H9 (cell line): ENCODE measurements at regions not wholly inside any gene's neighbourhood (a gene's known extent, or its start where the extent isn't known, plus 50 kb on each side); places are given as distances from the start of the nearest gene placed in this dataset.

Experiments
- DNase-seq: peaks from one replicate; pipeline ENCODE4 v3.0.0-alpha.2; 2017
- H2AFZ ChIP-seq: one replicate; pipeline ENCODE4 v1.6.1; 2013; ENCODE audit warnings: mild to moderate bottlenecking, low read length, control low read depth, moderate library complexity
- H2AK5ac ChIP-seq: 2 replicates; pipeline ENCODE4 v1.6.1; 2013; ENCODE audit warnings: low read length, control low read depth, mixed read lengths; ENCODE audit not compliant: insufficient read length
- H2BK120ac ChIP-seq: one replicate; pipeline ENCODE4 v1.6.1; 2013; ENCODE audit warnings: low read depth, mild to moderate bottlenecking, low read length, control low read depth, inconsistent platforms; ENCODE audit not compliant: poor library complexity, severe bottlenecking
- H2BK12ac ChIP-seq: 2 replicates; pipeline ENCODE4 v1.6.1; 2013; ENCODE audit warnings: low read length, control low read depth, mixed read lengths, low read depth; ENCODE audit not compliant: insufficient read length
- H2BK15ac ChIP-seq: 2 replicates; pipeline ENCODE4 v1.6.1; 2013; ENCODE audit warnings: low read depth, low read length, control low read depth
- H2BK20ac ChIP-seq: one replicate; pipeline ENCODE4 v1.6.1; 2013; ENCODE audit warnings: low read depth, mild to moderate bottlenecking, low read length, control low read depth, inconsistent platforms; ENCODE audit not compliant: poor library complexity, severe bottlenecking
- H2BK5ac ChIP-seq: 2 replicates; pipeline ENCODE4 v1.6.1; 2013; ENCODE audit warnings: low read length, control low read depth, mixed read lengths; ENCODE audit not compliant: insufficient read length
- H3K14ac ChIP-seq: 2 replicates; pipeline ENCODE4 v1.6.1; 2013; ENCODE audit warnings: low read length, control low read depth; ENCODE audit not compliant: insufficient read depth
- H3K18ac ChIP-seq: 2 replicates; pipeline ENCODE4 v1.6.1; 2013; ENCODE audit warnings: low read depth, mild to moderate bottlenecking, mixed read lengths, low read length, control low read depth; ENCODE audit not compliant: insufficient read length
- H3K23ac ChIP-seq: 2 replicates; pipeline ENCODE4 v1.6.1; 2013; ENCODE audit warnings: low read length, control low read depth, mixed read lengths, low read depth; ENCODE audit not compliant: insufficient read length
- H3K23me2 ChIP-seq: 2 replicates; pipeline ENCODE4 v1.6.1; 2013; ENCODE audit warnings: low read depth, mild to moderate bottlenecking, mixed read lengths, low read length, control low read depth; ENCODE audit not compliant: insufficient read length, poor library complexity, severe bottlenecking
- H3K27ac ChIP-seq: 2 replicates; pipeline ENCODE4 v1.5.1; 2013; ENCODE audit warnings: low read length, control low read depth, mixed read lengths, low read depth; ENCODE audit not compliant: insufficient read length
- H3K27me3 ChIP-seq: 2 replicates; pipeline ENCODE4 v1.6.1; 2013; ENCODE audit warnings: low read length, control low read depth, inconsistent platforms; ENCODE audit not compliant: insufficient read depth
- H3K4ac ChIP-seq: 2 replicates; pipeline ENCODE4 v1.6.1; 2013; ENCODE audit warnings: low read depth, mild to moderate bottlenecking, control low read depth, inconsistent platforms, low read length, moderate library complexity
- H3K4me1 ChIP-seq: 2 replicates; pipeline ENCODE4 v1.6.1; 2013; ENCODE audit warnings: low read length, control low read depth, inconsistent platforms; ENCODE audit not compliant: insufficient read depth
- H3K4me2 ChIP-seq: 2 replicates; pipeline ENCODE4 v1.6.1; 2013; ENCODE audit warnings: low read length, control low read depth, mixed read lengths; ENCODE audit not compliant: insufficient read length, insufficient read depth
- H3K56ac ChIP-seq: 2 replicates; pipeline ENCODE4 v1.6.1; 2013; ENCODE audit warnings: low read depth, mild to moderate bottlenecking, mixed read lengths, low read length, control low read depth; ENCODE audit not compliant: insufficient read length
- H3K79me1 ChIP-seq: 2 replicates; pipeline ENCODE4 v1.6.1; 2013; ENCODE audit warnings: low read depth, mild to moderate bottlenecking, moderate library complexity, low read length, control low read depth, inconsistent platforms; ENCODE audit not compliant: insufficient read depth, poor library complexity, severe bottlenecking
- H3K79me2 ChIP-seq: 2 replicates; pipeline ENCODE4 v1.6.1; 2013; ENCODE audit warnings: low read length, control low read depth, inconsistent platforms; ENCODE audit not compliant: insufficient read depth
- H3K9ac ChIP-seq: 2 replicates; pipeline ENCODE4 v1.6.1; 2013; ENCODE audit warnings: low read length, control low read depth, mixed read lengths; ENCODE audit not compliant: insufficient read length; ENCODE audit errors: extremely low read depth
- H3K9me3 ChIP-seq: one replicate; pipeline ENCODE4 v1.6.1; 2013; ENCODE audit warnings: low read depth, low read length, inconsistent platforms; ENCODE audit not compliant: control insufficient read depth
- H3T11ph ChIP-seq: one replicate; pipeline ENCODE4 v1.6.1; 2013; ENCODE audit warnings: mild to moderate bottlenecking, low read length, control low read depth, inconsistent platforms
- H4K20me1 ChIP-seq: one replicate; pipeline ENCODE4 v1.6.1; 2013; ENCODE audit not compliant: control insufficient read depth, insufficient read length, insufficient read depth
- H4K5ac ChIP-seq: 2 replicates; pipeline ENCODE4 v1.6.1; 2013; ENCODE audit warnings: low read depth, mild to moderate bottlenecking, mixed read lengths, low read length, control low read depth; ENCODE audit not compliant: insufficient read length
- H4K8ac ChIP-seq: replicated peaks from 2 replicates; pipeline ENCODE4 v1.6.1; 2013; ENCODE audit warnings: low read length, control low read depth, mixed read lengths, low read depth; ENCODE audit not compliant: insufficient read length
- H4K91ac ChIP-seq: 2 replicates; pipeline ENCODE4 v1.6.1; 2013; ENCODE audit warnings: low read depth, mild to moderate bottlenecking, moderate library complexity, mixed read lengths, low read length, control low read depth; ENCODE audit not compliant: insufficient read length
- H3K27ac Mint-ChIP-seq, 3 experiments: 2 replicates in 2 of 3; 3 replicates in 1 of 3; pipeline ENCODE4 v1.8.0; 2020 to 2021; ENCODE audit warnings: mixed read lengths in 3 of 3, mild to moderate bottlenecking in 1 of 3, moderate library complexity in 1 of 3
- H3K27me3 Mint-ChIP-seq: 2 replicates; pipeline ENCODE4 v1.8.0; 2021; ENCODE audit warnings: low read depth, mild to moderate bottlenecking, moderate library complexity, mixed read lengths
- H3K36me3 Mint-ChIP-seq, 3 experiments: 2 replicates in 2 of 3; 3 replicates in 1 of 3; pipeline ENCODE4 v1.8.0; 2020 to 2021; ENCODE audit warnings: low read depth in 3 of 3, mixed read lengths in 3 of 3; ENCODE audit not compliant: insufficient read depth in 1 of 3
- H3K4me1 Mint-ChIP-seq, 2 experiments: 2 replicates each; pipeline ENCODE4 v1.8.0; 2020; ENCODE audit warnings: mixed read lengths in 2 of 2
- H3K4me3 Mint-ChIP-seq, 2 experiments: 2 replicates in 1 of 2; 3 replicates in 1 of 2; pipeline ENCODE4 v1.8.0; 2020 to 2021; ENCODE audit warnings: mild to moderate bottlenecking in 2 of 2, mixed read lengths in 2 of 2, moderate library complexity in 1 of 2
- H3K9me3 Mint-ChIP-seq, 2 experiments: 2 replicates in 1 of 2; 3 replicates in 1 of 2; pipeline ENCODE4 v1.8.0; 2020; ENCODE audit warnings: mild to moderate bottlenecking in 2 of 2, mixed read lengths in 2 of 2, moderate library complexity in 1 of 2
- CTCF ChIP-seq: fragments of 200-600 bp; sonication (generic); conservative IDR thresholded peaks from 3 replicates; pipeline ENCODE4 v1.8.0; 2021; ENCODE audit warnings: antibody characterized with exemption, mild to moderate bottlenecking
- WGBS: extraction: QIAGEN DNeasy Blood & Tissue Kit; methylation state at CpG from one replicate; pipeline ENCODE4 v1.1.7; 2013; ENCODE audit warnings: missing lambda C conversion rate, low lambda C conversion rate, mixed read lengths; ENCODE audit not compliant: insufficient read length; ENCODE audit errors: extremely low coverage; 5-methylcytosine and 5-hydroxymethylcytosine counted together

GRCh38 chr5:163619273-163619934 is 114.0 kb downstream of the MAT2B start:
- no CpG with 5 or more reads among the region's 3 CpGs for WGBS
- Histone ChIP-seq H3K27ac (no peak overlapping the region), H3K14ac (no peak overlapping the region), H2BK5ac (no peak overlapping the region), H3K9ac (no peak overlapping the region), H3K79me2 (no peaks in the 10 kb centered on the region), H2BK120ac (no peak overlapping the region), H3K56ac (no peak overlapping the region), H3K9me3 (no peaks in the 10 kb centered on the region), H3K27me3 (no peaks in the 10 kb centered on the region), H2AFZ (no peak overlapping the region), H3K4me2 (no peak overlapping the region), H3K4me1 (no peaks in the 10 kb centered on the region), H3T11ph (no peak overlapping the region), H2BK20ac (no peak overlapping the region), H2BK15ac (no peak overlapping the region), H4K8ac (no peak overlapping the region), H3K23ac (no peak overlapping the region), H3K23me2 (no peaks in the 10 kb centered on the region), H3K18ac (no peak overlapping the region), H4K91ac (no peak overlapping the region), H2BK12ac (no peak overlapping the region), H4K5ac (no peak overlapping the region), H2AK5ac (no peak overlapping the region), H4K20me1 (no peaks in the 10 kb centered on the region), H3K4ac (no peak overlapping the region), H3K79me1 (no peaks in the 10 kb centered on the region)
- H3K36me3 Mint-ChIP-seq: no peaks in the 10 kb centered on the region
- no peaks in the 10 kb centered on the region for H3K4me1 Mint-ChIP-seq
- no peaks in the 10 kb centered on the region for H3K27me3 Mint-ChIP-seq
- no peak for TF ChIP-seq CTCF
- no peak for DNase-seq
- no peaks in the 10 kb centered on the region for H3K9me3 Mint-ChIP-seq
- peak overlapping the region in 1 of 3 experiments; percentile 3; a peak in 1 of 7 replicates for H3K27ac Mint-ChIP-seq
- H3K4me3 Mint-ChIP-seq: no peak overlapping the region
